OCI-LY7 (cell line): ENCODE measurements at regions not wholly inside any gene's neighbourhood (a gene's known extent, or its start where the extent isn't known, plus 50 kb on each side); places are given as distances from the start of the nearest gene placed in this dataset.

Experiments used
- EZH2phosphoT487 ChIP-seq: fragments of 200-600 bp; sonication (generic); IDR thresholded peaks from 2 replicates; pipeline ENCODE4 v1.6.1; 2018; ENCODE audit warnings: low read depth, borderline replicate concordance, mild to moderate bottlenecking, mixed run types, antibody characterized with exemption, low read length, moderate library complexity, mixed read lengths
- TF ChIP-seq, protein P1 (sequence below): fragments of 200-600 bp; sonication (generic); conservative IDR thresholded peaks from 2 replicates; pipeline ENCODE4 v1.5.1; 2014; ENCODE audit warnings: mild to moderate bottlenecking, antibody characterized with exemption, low read length, moderate library complexity, mixed read lengths

DNA sequence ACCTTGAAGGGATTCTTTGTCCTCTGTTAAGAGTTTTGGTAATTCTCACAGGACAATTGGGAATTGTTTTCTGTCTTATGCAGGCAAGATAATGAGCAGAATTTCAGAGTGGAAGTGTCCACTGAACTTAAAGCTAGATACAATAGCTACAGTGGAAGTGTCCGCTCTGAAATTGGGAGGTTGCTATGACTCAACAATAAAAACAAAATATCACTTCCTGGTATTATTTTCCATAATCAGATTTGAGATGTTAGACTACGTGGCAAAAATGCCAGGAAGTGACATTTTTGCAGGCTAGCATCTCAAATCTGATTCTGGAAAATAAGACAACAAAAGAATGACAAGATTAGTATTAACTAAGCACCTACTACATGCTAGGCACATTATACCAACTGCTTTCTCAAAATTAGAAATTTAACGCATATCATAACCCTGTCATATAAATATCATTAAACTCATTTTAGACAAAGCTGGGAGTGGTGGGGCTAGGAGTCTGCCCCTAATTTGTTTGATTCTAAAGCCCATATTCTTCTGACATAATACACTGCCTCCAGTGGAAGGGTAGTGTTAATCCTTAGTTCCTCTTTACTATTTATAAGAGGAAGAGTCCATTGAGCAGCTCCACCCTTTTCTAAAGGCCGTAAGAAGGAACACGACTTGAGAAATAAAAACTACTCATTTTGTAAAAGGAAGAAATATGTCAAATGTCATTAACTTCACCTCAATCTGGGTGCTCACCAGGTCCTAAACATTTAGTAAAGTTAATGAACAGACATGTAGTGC lies 266.9 kb upstream of the STT3B start:
- TF ChIP-seq, protein P1, sequence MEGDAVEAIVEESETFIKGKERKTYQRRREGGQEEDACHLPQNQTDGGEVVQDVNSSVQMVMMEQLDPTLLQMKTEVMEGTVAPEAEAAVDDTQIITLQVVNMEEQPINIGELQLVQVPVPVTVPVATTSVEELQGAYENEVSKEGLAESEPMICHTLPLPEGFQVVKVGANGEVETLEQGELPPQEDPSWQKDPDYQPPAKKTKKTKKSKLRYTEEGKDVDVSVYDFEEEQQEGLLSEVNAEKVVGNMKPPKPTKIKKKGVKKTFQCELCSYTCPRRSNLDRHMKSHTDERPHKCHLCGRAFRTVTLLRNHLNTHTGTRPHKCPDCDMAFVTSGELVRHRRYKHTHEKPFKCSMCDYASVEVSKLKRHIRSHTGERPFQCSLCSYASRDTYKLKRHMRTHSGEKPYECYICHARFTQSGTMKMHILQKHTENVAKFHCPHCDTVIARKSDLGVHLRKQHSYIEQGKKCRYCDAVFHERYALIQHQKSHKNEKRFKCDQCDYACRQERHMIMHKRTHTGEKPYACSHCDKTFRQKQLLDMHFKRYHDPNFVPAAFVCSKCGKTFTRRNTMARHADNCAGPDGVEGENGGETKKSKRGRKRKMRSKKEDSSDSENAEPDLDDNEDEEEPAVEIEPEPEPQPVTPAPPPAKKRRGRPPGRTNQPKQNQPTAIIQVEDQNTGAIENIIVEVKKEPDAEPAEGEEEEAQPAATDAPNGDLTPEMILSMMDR, result peak; percentile 44
- no peak for TF ChIP-seq EZH2phosphoT487
